Bronchial epithelial cell (primary cell): ENCODE measurements at regions not wholly inside any gene's neighbourhood (a gene's known extent, or its start where the extent isn't known, plus 50 kb on each side); places are given as distances from the start of the nearest gene placed in this dataset.
"Not testable (repeated sequence)": the region's sequence is repeated elsewhere in the genome, so short reads cannot be mapped to it uniquely, and the experiment has no call there.

Experiments
- DNase-seq: peaks from one replicate; pipeline ENCODE4 v3.0.0-alpha.2; 2010; ENCODE audit warnings: low read depth
- FAIRE-seq: peaks from 2 replicates; lab custom pipeline; 2011; peaks lifted over from hg19 to GRCh38; lab: Jason Lieb, UNC
- H3K27me3 ChIP-seq: 2 replicates; pipeline ENCODE4 v1.5.1; 2011; ENCODE audit warnings: low read length; ENCODE audit not compliant: control insufficient read depth, insufficient read depth
- H3K36me3 ChIP-seq: 2 replicates; pipeline ENCODE4 v1.5.1; 2011; ENCODE audit warnings: low read length; ENCODE audit not compliant: control insufficient read depth, insufficient read depth
- H3K4me3 ChIP-seq: 2 replicates; pipeline ENCODE4 v1.5.1; 2011; ENCODE audit warnings: mild to moderate bottlenecking, low read depth, low read length, control low read depth
- TF ChIP-seq, protein P1 (sequence below): IDR thresholded peaks from 2 replicates; pipeline ENCODE4 v1.5.1; 2011; ENCODE audit warnings: mild to moderate bottlenecking, moderate library complexity, low read length, control low read depth, inconsistent platforms; ENCODE audit not compliant: insufficient read depth, severe bottlenecking

DNA sequence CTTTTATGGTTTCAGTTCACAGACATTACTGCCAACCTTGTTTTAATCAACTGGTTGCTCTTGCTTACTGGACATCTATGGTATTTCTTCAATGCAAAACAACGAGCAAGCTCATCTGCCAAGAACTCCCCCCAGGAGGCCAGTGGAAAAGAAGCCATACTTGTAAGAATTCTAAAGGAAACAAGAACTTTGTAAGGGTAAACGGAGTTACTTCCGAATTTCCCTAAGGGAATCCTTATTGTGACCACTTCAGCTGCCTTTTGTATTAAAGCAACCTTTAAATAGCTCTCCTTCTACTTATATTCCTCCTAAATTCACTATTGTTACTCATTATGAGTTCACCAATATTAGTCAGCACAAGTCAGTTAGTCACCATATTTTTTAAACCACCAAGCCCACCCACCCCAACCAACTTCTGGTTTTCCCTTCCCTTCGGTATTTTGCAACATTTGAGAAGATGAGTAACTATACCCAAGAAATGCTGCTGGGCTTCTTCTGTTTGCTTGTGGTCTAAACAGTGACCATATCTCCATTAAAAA lies 602.8 kb upstream of the DIPK2B start:
- FAIRE-seq = no peak
- Histone ChIP-seq H3K27me3 (no peaks in the 10 kb centered on the region), H3K4me3 (no peak overlapping the region), H3K36me3 (no peaks in the 10 kb centered on the region)
- DNase-seq = peak; percentile 92
- TF ChIP-seq, protein P1, sequence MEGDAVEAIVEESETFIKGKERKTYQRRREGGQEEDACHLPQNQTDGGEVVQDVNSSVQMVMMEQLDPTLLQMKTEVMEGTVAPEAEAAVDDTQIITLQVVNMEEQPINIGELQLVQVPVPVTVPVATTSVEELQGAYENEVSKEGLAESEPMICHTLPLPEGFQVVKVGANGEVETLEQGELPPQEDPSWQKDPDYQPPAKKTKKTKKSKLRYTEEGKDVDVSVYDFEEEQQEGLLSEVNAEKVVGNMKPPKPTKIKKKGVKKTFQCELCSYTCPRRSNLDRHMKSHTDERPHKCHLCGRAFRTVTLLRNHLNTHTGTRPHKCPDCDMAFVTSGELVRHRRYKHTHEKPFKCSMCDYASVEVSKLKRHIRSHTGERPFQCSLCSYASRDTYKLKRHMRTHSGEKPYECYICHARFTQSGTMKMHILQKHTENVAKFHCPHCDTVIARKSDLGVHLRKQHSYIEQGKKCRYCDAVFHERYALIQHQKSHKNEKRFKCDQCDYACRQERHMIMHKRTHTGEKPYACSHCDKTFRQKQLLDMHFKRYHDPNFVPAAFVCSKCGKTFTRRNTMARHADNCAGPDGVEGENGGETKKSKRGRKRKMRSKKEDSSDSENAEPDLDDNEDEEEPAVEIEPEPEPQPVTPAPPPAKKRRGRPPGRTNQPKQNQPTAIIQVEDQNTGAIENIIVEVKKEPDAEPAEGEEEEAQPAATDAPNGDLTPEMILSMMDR = no peak

- FAIRE-seq (no peak), DNase-seq (peak; percentile 59)
- H3K27me3 ChIP-seq = no peaks in the 10 kb centered on the region
- H3K36me3 ChIP-seq = no peaks in the 10 kb centered on the region
- TF ChIP-seq, protein P1 = peak; percentile 20
- H3K4me3 ChIP-seq = no peak overlapping the region
Observed at GRCh38 chrX:45801554-45801953, 600.9 kb upstream of the DIPK2B start.

DNA sequence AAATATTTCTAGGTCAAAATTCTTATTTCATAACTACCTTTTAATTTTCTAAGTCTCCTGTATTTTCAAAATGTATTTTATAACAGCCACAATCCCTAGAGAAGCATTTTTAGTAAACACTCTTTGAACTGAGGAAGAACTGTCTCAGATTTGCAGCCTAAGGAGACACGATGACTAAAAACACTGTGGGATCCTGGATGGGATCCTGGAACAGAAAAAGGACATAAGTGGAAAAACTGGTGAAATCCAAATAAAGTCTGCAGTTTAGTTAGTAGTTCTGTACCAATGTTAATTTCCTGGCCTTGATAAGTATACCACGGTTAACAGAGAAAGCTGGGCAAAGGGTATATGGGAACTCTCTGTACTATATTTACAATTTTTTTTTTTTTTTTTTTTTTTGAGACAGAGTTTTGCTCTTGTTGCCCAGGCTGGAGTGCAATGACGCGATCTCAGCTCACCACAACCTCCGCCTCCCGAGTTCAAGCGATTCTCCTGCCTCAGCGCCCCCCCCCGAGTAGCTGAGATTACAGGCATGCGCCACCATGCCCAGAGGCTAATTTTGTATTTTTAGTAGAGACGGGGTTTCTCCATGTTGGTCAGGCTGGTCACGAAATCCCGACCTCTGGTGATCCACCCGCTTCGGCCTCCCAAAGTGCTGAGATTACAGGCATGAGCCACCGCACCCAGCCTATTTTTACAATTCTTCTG lies 600.2 kb upstream of the DIPK2B start:
- H3K27me3 ChIP-seq, H3K36me3 ChIP-seq, H3K4me3 ChIP-seq, FAIRE-seq: not testable (repeated sequence)
- DNase-seq = peak; percentile 33

GRCh38 chrX:45799576-45799975 lies 598.9 kb upstream of the DIPK2B start:
- TF ChIP-seq, protein P1 = no peak
- no peak overlapping the region for H3K4me3 ChIP-seq
- DNase-seq (no peak), FAIRE-seq (peak; percentile 82)
- no peaks in the 10 kb centered on the region for H3K27me3 ChIP-seq
- H3K36me3 ChIP-seq = peaks cover 2% of the 10 kb centered on the region

- Histone ChIP-seq H3K4me3 (no peak overlapping the region), H3K27me3 (no peaks in the 10 kb centered on the region), H3K36me3 (peaks cover 2% of the 10 kb centered on the region)
- no peak for FAIRE-seq
- no peak for DNase-seq
- TF ChIP-seq, protein P1 = no peak
Observed at GRCh38 chrX:45795546-45795945, 594.9 kb upstream of the DIPK2B start.

GRCh38 chrX:45794995-45795337 lies 594.3 kb upstream of the DIPK2B start:
- TF ChIP-seq, protein P1 = no peak
- H3K27me3 ChIP-seq = no peaks in the 10 kb centered on the region
- H3K36me3 ChIP-seq = peaks cover 2% of the 10 kb centered on the region
- no peak for FAIRE-seq
- H3K4me3 ChIP-seq = no peak overlapping the region
- no peak for DNase-seq
